GM18867 (cell line): ENCODE measurements at regions not wholly inside any gene's neighbourhood (a gene's known extent, or its start where the extent isn't known, plus 50 kb on each side); places are given as distances from the start of the nearest gene placed in this dataset.
A peak's percentile ranks its signal among the peaks of the same experiment; 100 is the strongest.
"Not testable (repeated sequence)": the region's sequence is repeated elsewhere in the genome, so short reads cannot be mapped to it uniquely, and the experiment has no call there.

Experiments
- ATAC-seq: cut with Tn5 transposase; IDR thresholded peaks from one replicate; pipeline ENCODE4 v1.9.1; 2021; ENCODE audit warnings: mild to moderate bottlenecking, moderate library complexity; ENCODE audit not compliant: unreplicated experiment

DNA sequence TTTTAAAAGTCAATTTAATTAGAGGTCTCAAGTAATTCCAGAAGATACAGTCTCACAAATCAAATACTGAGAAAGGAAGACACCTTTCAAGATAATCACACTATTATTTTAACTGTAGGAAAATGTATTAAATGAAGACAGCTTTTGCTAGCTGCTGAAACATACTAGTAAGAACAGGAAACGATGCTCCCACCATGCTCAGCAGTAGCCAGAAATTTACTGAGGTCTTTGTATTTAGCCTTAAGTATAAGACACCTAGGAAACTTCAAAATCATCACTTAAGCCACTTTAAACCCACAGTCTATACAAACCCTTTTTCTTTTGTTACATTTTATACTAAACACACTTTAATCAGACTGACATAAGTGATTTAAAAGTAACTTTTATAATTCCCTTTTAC, 72.7 kb upstream of the NPIPB12 start:
- not testable (repeated sequence) for ATAC-seq

DNA sequence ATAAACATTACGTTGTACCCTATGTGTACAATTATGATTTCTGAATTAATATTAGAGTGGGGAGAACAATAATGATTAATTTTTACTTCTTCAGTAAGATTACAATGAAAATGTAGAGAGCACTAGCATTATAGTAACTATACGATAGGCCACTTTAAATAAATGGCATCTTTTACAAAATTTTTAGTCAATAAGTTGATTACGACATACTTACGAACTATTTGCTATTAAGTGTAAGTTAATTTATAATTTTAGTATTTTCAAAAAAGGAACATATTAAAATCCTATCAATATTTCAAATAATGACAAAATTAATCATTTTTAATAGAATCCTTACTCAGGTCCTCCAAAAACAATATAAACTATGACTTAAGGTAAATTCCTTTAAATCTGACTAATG, 75.6 kb upstream of the NPIPB12 start:
- not testable (repeated sequence) for ATAC-seq

DNA sequence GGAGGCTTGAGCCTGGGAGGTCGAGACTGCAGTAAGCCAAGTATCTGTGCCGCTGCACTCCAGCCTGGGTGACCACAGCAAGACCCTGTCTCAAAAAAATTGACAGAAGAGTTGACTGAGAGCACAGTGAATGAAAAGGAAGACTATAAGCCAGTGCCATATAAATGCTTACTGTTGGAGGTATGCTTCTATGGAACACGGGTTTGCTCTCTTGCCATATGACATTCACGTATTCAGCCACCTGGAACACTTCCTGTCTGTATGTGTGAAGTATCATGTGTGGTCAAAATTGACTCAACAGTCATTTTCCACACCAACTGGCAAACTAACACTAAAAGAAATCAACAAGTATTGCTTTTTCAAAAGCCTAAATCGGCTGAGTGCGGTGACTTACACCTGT, 71.1 kb upstream of the SPN start:
- not testable (repeated sequence) for ATAC-seq

DNA sequence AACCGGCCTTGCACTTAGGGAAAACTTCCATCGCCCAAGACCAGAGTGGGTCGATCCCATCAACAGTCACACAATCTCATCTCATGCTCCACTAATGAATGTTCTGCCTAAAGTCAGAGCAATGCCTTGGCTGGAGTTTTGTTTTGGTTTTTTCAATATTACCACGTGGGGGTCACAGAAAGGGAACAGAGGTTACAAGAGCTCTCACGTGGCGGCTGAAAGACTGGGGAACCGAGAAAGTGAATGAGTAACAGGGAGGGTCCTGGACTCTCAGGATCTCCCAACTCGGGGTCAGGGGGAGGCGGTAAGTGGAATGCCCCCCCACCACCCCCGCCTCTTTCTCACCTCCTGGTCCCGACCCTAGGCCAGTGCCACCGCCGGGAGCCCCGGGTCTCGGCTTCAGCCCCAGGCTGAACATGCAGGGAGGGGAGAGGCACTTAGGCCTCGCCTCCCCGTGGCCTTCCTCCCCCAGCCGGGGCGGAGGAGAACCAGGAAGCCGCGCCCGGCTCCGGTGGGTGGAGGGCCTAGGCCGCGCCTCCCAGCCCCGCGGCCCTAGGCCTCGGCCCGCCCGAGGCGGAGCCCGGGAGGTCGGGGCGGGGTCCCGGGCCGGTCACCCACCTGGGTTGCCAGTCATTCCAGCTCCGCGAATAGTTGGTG, 68.7 kb upstream of the SPN start:
- ATAC-seq, result peak; percentile 43

DNA sequence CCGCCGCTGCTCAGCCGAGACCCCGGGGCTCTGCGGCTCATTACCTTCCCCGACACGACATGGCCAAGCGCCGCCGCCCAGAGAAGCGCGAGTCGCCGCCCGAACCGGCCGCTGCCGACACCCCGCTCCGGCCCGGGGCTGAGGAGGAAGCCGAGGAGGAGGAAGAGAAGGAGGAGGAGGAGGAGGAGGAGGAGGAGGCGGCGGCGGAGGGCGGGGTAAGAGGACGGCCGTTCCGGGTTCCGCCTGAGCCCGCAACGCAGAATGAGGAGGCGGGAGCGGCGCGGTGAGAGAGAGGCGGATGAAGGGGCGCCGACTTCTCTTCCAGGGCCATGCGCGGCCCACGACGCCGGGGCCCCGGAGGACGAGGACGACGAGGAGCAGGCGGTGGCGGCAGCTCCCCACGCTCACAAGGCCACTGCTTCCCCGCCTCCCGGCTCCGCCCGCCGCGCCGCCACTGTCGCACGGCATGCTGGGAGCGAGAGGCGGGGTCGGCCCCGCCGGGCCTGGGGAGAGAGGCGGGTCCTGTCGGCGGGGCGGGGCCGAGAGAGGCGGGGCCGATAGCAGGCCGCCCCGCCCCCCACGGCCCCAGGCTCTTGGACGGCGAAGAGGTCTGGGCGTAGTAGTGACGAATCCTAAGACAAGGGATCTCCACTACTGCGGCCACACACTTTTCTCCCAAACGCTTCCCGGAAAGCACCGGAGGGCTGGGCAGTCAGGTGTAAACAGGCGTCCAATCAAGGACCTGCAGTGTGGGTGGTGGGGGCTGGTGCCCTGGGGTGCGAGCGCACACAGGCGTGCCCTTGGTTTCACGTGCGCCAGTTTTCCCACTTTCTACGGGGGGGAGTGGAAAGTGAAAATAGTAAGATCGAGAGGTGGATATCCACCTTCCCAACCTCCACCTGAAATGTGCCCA, 67.9 kb upstream of the SPN start:
- peak; percentile 73 for ATAC-seq

DNA sequence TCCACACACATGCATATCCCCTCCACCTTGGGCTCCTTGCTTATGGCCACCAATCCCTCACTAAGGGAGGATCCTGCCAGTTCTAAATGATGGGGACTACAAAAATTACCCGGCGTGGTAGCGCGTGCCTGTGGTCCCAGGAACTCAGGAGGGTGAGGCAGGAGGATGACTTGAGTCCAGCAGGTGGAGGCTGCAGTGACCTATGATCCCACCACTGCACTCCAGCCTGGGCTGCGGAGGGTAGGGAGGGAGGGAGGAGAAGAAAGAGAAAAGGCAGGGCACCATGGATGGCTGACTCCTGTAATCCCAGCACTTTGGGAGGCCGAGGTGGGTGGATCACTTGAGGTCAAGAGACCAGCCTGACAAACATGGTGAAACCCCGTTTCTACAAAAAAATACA, 66.0 kb upstream of the SPN start:
- not testable (repeated sequence) for ATAC-seq

DNA sequence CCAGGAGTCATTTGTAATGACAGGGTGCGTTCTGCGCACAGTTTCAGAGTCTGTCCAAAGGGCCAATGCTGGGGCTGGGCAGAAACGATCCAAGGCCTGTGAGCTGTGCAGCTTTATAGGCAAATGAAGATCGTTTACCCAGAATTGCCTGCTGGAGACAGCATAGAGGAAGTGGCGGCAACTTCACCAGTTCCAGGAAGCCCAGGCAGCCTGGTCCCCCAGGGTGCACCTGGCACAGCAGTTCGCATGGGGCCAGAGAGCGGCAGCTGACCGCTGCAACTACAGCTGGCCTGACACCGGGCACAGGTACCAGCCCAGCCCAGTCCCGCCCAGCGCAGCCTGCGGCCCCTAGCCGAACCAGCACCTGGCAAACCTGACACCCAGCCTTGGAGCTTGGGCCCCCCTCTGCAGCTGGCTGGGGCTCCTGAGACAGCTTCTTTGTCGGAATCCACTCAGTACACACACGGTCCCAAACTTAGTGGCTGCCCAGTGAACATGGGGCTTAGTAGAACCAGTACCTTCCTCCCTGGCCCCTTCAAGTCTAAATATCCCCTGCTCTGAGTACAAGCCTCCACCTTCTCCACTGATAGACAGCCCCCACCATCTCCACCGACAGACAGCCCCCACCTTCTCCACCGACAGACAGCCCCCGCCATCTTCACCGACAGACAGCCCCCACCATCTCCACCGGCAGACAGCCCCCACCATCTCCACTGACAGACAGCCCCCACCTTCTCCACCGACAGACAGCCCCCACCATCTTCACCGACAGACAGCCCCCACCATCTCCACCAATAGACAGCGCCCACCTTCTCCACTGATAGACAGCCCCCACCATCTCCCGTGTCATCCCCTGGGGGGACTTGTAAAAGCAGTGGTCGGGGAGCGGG, 62.7 kb upstream of the SPN start:
- peak; percentile 43 for ATAC-seq

DNA sequence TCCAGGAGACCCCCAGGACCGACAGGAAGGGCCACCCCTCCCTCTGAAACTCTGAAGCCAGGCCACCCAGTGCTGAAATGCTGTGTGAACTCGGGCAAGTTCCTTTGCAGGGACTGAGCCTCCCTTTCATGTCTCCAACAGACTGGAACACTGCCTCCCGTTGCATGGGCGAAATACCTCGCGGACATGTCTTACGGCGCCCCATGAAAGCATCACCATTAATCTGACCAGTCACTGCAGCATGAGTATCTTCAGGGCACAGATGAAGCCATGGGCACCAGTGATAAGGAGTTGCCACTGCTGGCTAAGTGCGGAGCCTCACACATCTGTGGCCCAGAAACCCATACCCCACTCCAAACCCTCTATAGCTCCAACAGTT, 60.8 kb upstream of the SPN start:
- ATAC-seq, result not testable (repeated sequence)

DNA sequence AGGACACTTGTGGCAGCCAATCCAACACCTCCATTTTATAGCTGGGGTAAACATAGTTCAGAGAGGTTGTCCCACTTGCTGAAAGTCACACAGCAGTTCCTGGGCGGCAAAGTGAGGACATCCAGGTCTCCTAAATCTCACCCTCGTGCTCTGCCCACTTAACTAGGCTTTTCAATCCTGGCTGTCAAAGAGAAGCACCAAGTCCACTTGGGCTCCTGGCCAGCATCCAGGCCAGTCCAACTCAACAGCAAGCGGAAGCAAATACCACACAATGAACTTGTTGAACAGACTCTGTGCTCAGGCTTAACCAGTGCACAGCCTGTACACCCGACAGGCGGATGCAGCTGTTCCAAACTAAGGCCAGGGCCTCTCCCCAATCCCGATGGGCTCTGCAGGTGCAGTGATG, 60.4 kb upstream of the SPN start:
- not testable (repeated sequence) for ATAC-seq

DNA sequence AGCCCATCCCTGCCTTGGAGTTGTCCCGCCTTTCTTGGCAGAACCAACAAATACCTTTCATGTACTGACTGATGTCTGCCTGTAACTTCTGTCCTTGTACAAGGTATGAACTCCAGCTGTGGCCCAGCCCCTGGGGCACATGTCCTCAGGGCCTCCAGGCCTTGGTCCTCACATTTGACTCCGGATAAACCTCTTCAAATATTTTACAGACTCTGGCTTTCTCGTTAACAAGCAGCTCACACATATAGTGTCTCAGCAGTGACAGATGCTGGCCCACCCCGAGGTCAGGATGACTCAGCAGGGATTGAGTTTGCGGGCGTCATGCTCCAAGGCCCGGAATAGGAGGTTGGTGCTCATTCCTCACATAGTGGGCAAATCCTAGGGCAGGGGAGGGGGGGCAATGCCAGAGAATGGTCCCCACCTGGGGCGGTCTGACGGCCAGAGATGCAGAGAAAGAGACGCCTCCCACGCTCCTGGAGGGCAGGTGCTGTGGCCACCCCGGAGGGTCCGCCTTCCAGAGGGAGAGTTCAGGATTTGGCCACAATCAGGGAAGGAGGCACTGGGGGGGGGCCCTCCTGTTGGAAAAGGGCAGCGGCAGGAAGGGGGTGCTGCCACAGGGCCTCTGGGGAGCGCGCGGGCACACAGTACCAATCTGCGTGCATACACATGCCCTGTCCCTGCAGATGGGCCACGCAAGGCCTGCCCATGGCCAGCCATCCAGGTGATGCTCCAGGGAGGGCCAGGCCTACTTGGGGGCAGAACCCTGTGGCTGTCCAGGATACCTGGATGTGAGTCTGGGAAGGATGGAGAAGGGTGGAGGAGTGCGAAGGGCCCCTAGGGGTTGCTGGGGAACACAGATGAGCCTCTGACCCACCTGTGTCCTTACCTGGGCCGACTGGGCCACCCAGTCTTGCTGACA, 58.2 kb upstream of the SPN start:
- not testable (repeated sequence) for ATAC-seq

DNA sequence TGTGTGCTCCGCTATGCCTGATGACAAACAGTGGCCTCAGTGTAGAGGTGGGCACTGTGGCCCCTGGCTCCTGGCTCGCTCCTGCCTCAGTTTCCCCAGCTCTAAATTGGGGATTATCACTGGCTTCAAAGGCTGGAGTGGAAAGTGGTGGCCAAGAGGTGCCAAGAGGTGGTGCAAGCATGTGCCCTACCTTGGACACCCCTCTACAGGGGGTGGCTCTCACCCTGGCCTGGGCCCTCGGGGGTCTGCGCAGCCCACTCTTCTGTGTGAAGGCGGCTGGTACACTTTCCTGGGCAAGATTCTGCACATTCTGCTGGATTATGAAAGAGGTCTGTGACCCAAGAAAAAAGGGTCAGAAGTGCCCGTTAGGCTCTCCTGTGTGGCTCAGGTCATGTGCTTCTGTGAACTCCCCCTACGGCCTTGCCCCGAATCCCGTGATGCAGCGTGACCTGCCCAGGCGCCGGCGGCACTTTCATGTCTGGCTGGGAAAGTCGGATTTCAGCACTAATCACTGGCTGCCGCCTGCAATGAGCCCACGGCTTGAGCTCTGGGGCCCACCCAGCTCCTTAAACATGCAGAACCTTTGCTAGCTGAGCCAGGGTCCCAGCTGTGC, 57.3 kb upstream of the SPN start:
- ATAC-seq, result not testable (repeated sequence)

DNA sequence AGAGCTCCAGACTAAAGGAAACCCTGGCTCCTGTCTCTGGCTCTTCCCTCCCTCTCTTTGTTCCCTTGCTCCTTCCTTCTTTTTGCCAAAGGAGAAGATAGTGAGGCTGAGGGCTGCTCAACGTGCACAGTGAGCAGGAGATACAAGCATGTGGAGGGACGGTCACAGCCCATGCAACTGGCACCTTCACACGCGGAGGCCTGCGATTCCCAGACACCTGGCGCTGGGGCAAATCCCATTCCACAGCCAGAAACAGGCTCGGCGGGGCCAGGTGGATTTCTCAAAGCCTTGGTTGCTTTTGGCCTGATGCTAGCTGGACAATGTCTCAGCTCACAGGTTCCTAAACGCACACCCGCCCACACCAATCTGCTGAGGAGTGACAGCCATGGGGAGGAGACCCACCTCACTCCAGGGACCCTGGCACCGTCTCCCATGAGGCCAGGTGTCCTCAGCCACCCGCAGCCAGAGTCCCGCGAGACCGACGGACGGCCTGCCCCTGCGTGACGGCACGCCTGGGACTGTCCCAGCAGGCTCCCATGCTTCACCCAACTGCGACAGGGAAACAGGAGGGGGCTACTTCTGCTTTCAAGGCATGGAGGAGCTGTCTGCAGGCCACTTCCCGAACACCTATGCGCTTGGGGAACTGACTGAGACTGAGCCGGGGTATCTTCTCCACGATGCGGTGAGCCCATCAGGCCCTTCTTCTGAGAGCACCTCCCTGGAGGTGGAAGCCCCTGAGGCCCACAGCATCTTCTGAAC, 56.2 kb upstream of the SPN start:
- ATAC-seq, result not testable (repeated sequence)

DNA sequence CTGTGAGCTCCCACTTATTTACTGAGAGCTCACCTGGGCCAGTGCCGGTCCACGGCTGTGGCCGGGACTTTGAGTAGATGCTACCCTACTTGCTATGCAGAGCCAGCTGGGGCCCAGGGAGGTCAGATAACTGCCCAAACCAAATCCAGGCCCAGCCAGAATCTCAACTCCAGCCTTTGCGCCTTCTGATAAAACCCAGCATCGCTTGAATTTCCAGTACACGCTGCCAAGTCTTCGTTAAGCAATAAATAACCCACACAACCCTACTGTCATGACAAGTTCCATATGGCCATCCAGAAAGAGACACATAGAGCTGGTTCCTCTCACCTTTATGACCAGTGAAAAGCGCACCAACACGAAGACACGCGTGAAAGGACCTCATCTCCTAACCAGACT, 55.6 kb upstream of the SPN start:
- not testable (repeated sequence) for ATAC-seq

DNA sequence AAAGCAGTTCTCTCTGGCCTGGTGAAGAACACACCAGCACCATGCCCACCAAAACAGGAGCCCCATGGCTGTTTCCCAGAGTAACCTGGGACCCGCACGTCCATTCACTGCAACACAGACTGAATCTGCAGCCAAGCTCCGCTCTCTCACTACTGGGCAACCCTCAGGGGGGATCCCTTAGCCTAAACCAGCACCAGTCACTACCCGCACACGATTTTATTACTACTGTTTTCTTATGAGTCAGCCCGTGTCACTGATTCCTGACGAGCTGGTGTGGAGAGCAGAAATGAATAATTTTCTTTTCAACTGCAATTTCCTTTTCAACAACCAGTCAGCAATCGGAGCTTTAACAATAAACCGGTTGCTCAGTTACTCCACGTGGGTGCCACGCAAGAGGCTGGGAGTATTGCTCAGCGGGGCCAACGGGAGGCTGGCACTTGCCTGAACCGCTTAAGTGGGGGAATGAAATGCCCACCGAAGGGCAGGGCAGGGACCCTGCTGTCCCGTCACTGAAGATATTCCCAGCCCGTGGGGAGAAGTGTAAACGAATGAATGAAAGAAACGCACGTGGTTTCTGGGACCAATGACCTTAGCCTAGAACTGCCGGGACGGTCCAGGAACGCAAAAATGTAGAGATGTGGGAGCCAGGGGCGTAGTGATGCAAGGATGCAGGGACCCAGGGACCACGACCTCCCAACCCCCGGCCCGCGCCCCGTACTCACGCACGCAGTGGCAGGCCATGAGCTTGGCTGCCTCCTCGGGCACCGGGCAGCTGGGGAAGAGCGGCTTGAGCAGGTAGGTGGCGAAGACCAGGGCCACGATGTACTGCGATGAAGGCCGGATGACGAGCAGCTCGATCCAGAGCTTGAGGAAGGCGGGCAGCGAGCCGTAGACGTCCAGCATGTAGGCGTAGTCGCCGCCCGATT, 50.4 kb upstream of the SPN start:
- peak; percentile 40 for ATAC-seq
